ENCODE measurements at regions not wholly inside any gene's neighbourhood (a gene's known extent, or its start where the extent isn't known, plus 50 kb on each side); places are given as distances from the start of the nearest gene placed in this dataset.

DNA sequence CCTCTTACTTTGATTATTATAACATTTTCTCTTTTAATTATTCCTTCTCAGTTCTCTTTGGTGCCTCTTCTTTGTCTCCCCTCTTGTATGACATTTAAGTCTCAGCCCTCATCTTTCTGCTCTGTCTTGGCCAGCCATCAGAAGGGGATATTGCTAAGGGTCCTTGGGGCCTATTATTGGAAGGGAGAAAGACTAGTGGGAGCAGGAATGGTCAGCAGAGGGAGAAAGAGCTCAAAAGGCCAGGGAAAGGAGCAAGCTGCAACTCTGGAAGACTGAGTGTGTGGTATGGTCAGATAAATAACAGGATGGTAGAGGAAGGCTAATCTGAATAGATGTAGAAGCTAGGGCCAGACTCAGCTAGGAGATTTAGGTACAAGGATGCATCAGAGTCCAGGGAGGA is 336.9 kb downstream of the TDRD3 start:
- H3K27ac ChIP-seq (ENCODE audit: low read depth in 2 of 2, low read length in 2 of 2), result no peak overlapping the region
- no peak overlapping the region for H3K4me3 ChIP-seq (ENCODE audit: low read length in 3 of 3)
- TF ChIP-seq, protein P1, sequence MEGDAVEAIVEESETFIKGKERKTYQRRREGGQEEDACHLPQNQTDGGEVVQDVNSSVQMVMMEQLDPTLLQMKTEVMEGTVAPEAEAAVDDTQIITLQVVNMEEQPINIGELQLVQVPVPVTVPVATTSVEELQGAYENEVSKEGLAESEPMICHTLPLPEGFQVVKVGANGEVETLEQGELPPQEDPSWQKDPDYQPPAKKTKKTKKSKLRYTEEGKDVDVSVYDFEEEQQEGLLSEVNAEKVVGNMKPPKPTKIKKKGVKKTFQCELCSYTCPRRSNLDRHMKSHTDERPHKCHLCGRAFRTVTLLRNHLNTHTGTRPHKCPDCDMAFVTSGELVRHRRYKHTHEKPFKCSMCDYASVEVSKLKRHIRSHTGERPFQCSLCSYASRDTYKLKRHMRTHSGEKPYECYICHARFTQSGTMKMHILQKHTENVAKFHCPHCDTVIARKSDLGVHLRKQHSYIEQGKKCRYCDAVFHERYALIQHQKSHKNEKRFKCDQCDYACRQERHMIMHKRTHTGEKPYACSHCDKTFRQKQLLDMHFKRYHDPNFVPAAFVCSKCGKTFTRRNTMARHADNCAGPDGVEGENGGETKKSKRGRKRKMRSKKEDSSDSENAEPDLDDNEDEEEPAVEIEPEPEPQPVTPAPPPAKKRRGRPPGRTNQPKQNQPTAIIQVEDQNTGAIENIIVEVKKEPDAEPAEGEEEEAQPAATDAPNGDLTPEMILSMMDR (IDR thresholded peaks at IDR 0.05; ENCODE audit: borderline replicate concordance, extremely low read depth, insufficient read depth), result no peak
- H3K36me3 ChIP-seq (ENCODE audit: control insufficient read depth in 2 of 3, insufficient read depth in 3 of 3, low read length in 3 of 3), result no peaks in the 10 kb centered on the region
- H3K4me1 ChIP-seq (ENCODE audit: control insufficient read depth in 2 of 3, insufficient read depth in 2 of 3, low read depth in 1 of 3, low read length in 3 of 3), result no peaks in the 10 kb centered on the region
- intact Hi-C loops (cut with DNase I), result no loop called here
- H3K27me3 ChIP-seq (ENCODE audit: control insufficient read depth, insufficient read depth, low read length), result no peaks in the 10 kb centered on the region
- FAIRE-seq (no peak), DNase-seq (no peak)
- no peaks in the 10 kb centered on the region for H3K9me3 ChIP-seq (ENCODE audit: control insufficient read depth in 2 of 3, insufficient read depth in 1 of 3, low read length in 3 of 3)
- H3K9ac ChIP-seq (ENCODE audit: low read length in 3 of 3), result no peak overlapping the region

DNA sequence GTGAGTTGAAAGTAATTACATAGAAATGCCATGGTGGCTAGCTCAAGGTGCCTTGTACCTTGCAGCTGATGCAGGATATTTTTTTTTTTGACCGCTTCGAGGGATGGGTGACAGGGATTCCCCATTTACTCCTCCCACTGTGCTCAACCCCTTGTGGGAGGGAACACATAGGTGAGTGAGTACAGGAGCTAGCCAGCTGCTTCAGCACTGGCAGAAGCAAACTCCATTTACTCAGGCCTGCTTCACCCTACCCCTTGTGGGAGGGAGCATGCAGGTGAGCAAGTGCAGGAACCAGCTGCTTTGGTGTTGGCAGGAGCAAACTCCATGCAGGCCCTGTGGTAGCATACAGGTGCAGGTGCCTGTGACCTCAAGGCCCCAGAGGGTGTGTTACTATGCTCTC is 330.1 kb downstream of the TDRD3 start:
- intact Hi-C loops (cut with DNase I), result no loop called here
- Histone ChIP-seq H3K9me3 (ENCODE audit: control insufficient read depth in 2 of 3, insufficient read depth in 1 of 3, low read length in 3 of 3) (no peaks in the 10 kb centered on the region), H3K9ac (ENCODE audit: low read length in 3 of 3) (no peak overlapping the region), H3K4me1 (ENCODE audit: control insufficient read depth in 2 of 3, insufficient read depth in 2 of 3, low read depth in 1 of 3, low read length in 3 of 3) (no peaks in the 10 kb centered on the region), H3K4me3 (ENCODE audit: low read length in 3 of 3) (no peak overlapping the region), H3K27ac (ENCODE audit: low read depth in 2 of 2, low read length in 2 of 2) (no peak overlapping the region), H3K27me3 (ENCODE audit: control insufficient read depth, insufficient read depth, low read length) (no peaks in the 10 kb centered on the region), H3K36me3 (ENCODE audit: control insufficient read depth in 2 of 3, insufficient read depth in 3 of 3, low read length in 3 of 3) (no peaks in the 10 kb centered on the region)
- no peak for DNase-seq
- TF ChIP-seq, protein P1 (IDR thresholded peaks at IDR 0.05; ENCODE audit: borderline replicate concordance, extremely low read depth, insufficient read depth), result no peak
- FAIRE-seq, result no peak

DNA sequence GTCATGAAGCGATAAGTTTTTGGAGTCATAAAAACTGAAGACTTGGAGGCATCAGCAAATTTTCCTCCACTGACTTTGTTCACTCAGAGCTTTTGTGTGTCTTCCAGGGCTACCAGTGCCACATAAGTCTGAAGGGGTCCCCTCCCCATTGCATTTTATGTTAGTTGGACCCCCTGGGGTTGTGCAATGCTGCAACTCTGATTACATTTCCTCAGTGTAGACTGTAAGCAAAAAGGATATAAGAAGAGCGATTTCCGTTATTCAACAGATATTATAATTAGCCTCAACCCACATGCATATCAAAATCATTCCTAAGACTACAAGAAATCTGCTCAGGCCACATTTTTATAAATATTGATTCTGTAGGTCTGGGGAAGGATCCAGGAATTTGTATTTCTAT is 324.0 kb downstream of the TDRD3 start:
- H3K27ac ChIP-seq (ENCODE audit: low read depth in 2 of 2, low read length in 2 of 2), result no peak overlapping the region
- intact Hi-C loops (cut with DNase I), result no loop called here
- no peak overlapping the region for H3K9ac ChIP-seq (ENCODE audit: low read length in 3 of 3)
- TF ChIP-seq, protein P1 (IDR thresholded peaks at IDR 0.05; ENCODE audit: borderline replicate concordance, extremely low read depth, insufficient read depth), result no peak
- no peaks in the 10 kb centered on the region for H3K36me3 ChIP-seq (ENCODE audit: control insufficient read depth in 2 of 3, insufficient read depth in 3 of 3, low read length in 3 of 3)
- no peaks in the 10 kb centered on the region for H3K4me1 ChIP-seq (ENCODE audit: control insufficient read depth in 2 of 3, insufficient read depth in 2 of 3, low read depth in 1 of 3, low read length in 3 of 3)
- H3K4me3 ChIP-seq (ENCODE audit: low read length in 3 of 3), result no peak overlapping the region
- FAIRE-seq (no peak), DNase-seq (no peak)
- no peaks in the 10 kb centered on the region for H3K27me3 ChIP-seq (ENCODE audit: control insufficient read depth, insufficient read depth, low read length)
- no peaks in the 10 kb centered on the region for H3K9me3 ChIP-seq (ENCODE audit: control insufficient read depth in 2 of 3, insufficient read depth in 1 of 3, low read length in 3 of 3)

DNA sequence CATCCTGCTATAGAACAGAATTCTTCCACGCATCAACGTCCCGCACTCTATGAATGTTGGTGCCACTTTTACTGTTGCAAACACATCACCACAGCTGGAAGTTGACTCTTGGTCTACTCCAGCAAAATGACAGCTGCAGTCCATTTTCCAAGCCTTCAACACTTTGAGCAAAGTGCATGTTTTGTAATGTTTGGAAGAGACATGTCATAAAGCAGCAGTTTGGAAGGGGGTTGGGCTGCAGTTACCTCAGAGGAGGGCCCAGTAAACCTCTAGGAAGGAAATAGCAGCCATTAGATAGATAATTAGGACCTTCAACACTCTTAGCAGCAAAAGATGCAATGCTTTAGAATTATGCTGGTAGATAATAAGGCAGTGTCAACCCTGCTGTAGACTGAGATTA is 323.6 kb downstream of the TDRD3 start:
- no peaks in the 10 kb centered on the region for H3K4me1 ChIP-seq (ENCODE audit: control insufficient read depth in 2 of 3, insufficient read depth in 2 of 3, low read depth in 1 of 3, low read length in 3 of 3)
- TF ChIP-seq, protein P1 (IDR thresholded peaks at IDR 0.05; ENCODE audit: borderline replicate concordance, extremely low read depth, insufficient read depth), result no peak
- no peak overlapping the region for H3K4me3 ChIP-seq (ENCODE audit: low read length in 3 of 3)
- no peak overlapping the region for H3K27ac ChIP-seq (ENCODE audit: low read depth in 2 of 2, low read length in 2 of 2)
- no peaks in the 10 kb centered on the region for H3K9me3 ChIP-seq (ENCODE audit: control insufficient read depth in 2 of 3, insufficient read depth in 1 of 3, low read length in 3 of 3)
- FAIRE-seq, result no peak
- no peak overlapping the region for H3K9ac ChIP-seq (ENCODE audit: low read length in 3 of 3)
- no peaks in the 10 kb centered on the region for H3K27me3 ChIP-seq (ENCODE audit: control insufficient read depth, insufficient read depth, low read length)
- DNase-seq, result peak in 1 of 5 donors; percentile 15
- H3K36me3 ChIP-seq (ENCODE audit: control insufficient read depth in 2 of 3, insufficient read depth in 3 of 3, low read length in 3 of 3), result no peaks in the 10 kb centered on the region
- intact Hi-C loops (cut with DNase I), result no loop called here

Measured in kidney (tissue), 13 donors.